ENCODE measurements at regions not wholly inside any gene's neighbourhood (a gene's known extent, or its start where the extent isn't known, plus 50 kb on each side); places are given as distances from the start of the nearest gene placed in this dataset.
A peak's percentile ranks its signal among the peaks of the same experiment; 100 is the strongest.

DNA sequence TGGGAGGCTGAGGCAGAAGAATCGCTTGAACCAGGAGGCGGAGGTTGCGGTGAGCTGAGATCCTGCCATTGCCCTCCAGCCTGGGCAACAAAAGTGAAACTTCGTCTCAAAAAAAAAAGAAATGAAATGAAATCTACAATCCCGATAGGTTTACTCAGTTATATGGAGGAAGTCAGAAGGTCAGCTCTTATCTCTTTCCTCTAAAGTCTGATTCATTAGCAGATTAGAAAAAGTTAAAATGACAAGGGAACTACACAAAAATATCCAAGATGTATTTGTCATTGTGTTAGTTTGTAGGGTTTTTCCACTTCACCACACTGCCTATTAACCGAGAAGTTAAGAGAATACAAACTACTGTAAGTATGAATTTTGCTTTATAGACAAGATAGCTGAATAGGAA, 420.6 kb downstream of the SHQ1 start:
- TF ChIP-seq CTCF (IDR thresholded peaks at IDR 0.05): no peak
- 81 to 84% methylated on average over 6 of the region's 6 CpGs for WGBS, 2 donors
- intact Hi-C loops (cut with DNase I): no loop called here
- FAIRE-seq (no peak), DNase-seq (no peak), ATAC-seq (no peak)
- Histone ChIP-seq H3K27me3 (no peaks in the 10 kb centered on the region), H3K27ac (no peak overlapping the region), H3K36me3 (no peaks in the 10 kb centered on the region), H3K9me3 (no peaks in the 10 kb centered on the region), H3K4me3 (no peak overlapping the region), H3K4me1 (peaks cover 2 to 33% (median 28%) of the 10 kb centered on the region in 3 donors)

- intact Hi-C loops (cut with DNase I): no loop called here
- H3K27ac ChIP-seq: no peak overlapping the region
- no peaks in the 10 kb centered on the region for H3K27me3 ChIP-seq
- no peaks in the 10 kb centered on the region for H3K36me3 ChIP-seq
- WGBS, 2 donors: 63 to 67% methylated on average over 2 of the region's 2 CpGs
- no peaks in the 10 kb centered on the region for H3K9me3 ChIP-seq
- DNase-seq (no peak), ATAC-seq (no peak), FAIRE-seq (no peak)
- no peak for TF ChIP-seq CTCF (IDR thresholded peaks at IDR 0.05)
- H3K4me1 ChIP-seq: peaks cover 2 to 31% (median 23%) of the 10 kb centered on the region in 3 donors
- H3K4me3 ChIP-seq: no peak overlapping the region
Observed at GRCh38 chr3:72426618-72427397, 421.4 kb downstream of the SHQ1 start.

DNA sequence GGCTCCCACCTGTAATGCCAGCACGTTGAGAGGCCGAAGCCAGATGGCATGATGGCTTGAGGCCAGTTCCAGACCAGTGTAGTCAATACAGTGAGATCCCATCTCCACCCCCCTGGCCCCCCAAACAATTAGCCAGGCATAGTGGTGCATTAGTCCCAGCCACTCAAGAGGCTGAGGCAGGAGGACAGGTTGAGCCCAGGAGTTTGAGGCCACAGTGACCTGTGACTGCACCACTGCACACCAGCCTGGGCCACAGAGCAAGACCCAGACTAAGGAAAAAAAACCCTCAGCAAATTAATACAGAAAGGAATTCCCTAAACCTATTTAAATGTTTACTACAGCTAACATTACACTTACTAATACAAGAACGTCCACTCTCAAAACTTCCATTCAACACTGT, 424.6 kb downstream of the SHQ1 start:
- no peak for TF ChIP-seq CTCF (IDR thresholded peaks at IDR 0.05)
- intact Hi-C loops (cut with DNase I): no loop called here
- no peak for DNase-seq
- ATAC-seq: no peak
- H3K36me3 ChIP-seq: no peaks in the 10 kb centered on the region
- 76 to 81% methylated on average over 3 of the region's 3 CpGs for WGBS, 2 donors
- H3K27ac ChIP-seq: no peak overlapping the region
- no peaks in the 10 kb centered on the region for H3K9me3 ChIP-seq
- no peak overlapping the region for H3K4me3 ChIP-seq
- FAIRE-seq: no peak
- peaks cover 2 to 27% (median 21%) of the 10 kb centered on the region in 3 donors for H3K4me1 ChIP-seq
- no peaks in the 10 kb centered on the region for H3K27me3 ChIP-seq

DNA sequence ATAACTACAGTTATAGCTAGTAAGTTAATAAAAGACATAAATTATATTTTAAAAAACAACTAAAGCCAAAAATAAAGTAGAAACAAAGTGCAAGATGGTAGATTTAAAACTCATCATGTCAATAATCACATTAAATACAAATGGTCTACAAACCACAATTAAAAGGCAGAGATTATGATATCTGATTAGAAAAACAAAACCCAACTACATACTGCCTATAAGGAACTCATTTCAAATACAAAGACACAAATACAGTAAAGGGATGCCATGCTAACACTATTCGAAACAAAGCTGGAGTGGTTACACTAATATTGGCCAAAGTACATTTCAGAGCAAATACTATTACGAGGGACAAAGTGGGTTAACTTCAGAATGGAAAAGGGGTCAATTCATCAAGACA, 426.5 kb downstream of the SHQ1 start:
- no peaks in the 10 kb centered on the region for H3K36me3 ChIP-seq
- no peaks in the 10 kb centered on the region for H3K9me3 ChIP-seq
- DNase-seq (no peak), ATAC-seq (no peak), FAIRE-seq (peak; percentile 29)
- H3K27me3 ChIP-seq: no peaks in the 10 kb centered on the region
- no peak overlapping the region for H3K4me3 ChIP-seq
- no peak overlapping the region for H3K27ac ChIP-seq
- peaks cover 2 to 22% (median 12%) of the 10 kb centered on the region in 3 donors for H3K4me1 ChIP-seq
- 95 to 96% methylated on average over 2 of the region's 2 CpGs for WGBS, 2 donors
- no peak for TF ChIP-seq CTCF (IDR thresholded peaks at IDR 0.05)
- intact Hi-C loops (cut with DNase I): no loop called here

GRCh38 chr3:72421126-72421525, 427.1 kb downstream of the SHQ1 start:
- no peak for DNase-seq
- Histone ChIP-seq H3K27ac (no peak overlapping the region), H3K9me3 (no peaks in the 10 kb centered on the region), H3K27me3 (no peaks in the 10 kb centered on the region), H3K36me3 (no peaks in the 10 kb centered on the region), H3K4me3 (no peak overlapping the region), H3K4me1 (peaks cover 2 to 16% (median 5%) of the 10 kb centered on the region in 3 donors)
- FAIRE-seq: no peak
- TF ChIP-seq CTCF (IDR thresholded peaks at IDR 0.05): no peak
- WGBS, 2 donors: 92 to 95% methylated on average over 3 of the region's 3 CpGs
- intact Hi-C loops (cut with DNase I): no loop called here
- ATAC-seq: no peak
